ENCODE measurements at regions not wholly inside any gene's neighbourhood (a gene's known extent, or its start where the extent isn't known, plus 50 kb on each side); places are given as distances from the start of the nearest gene placed in this dataset.
"Not testable (repeated sequence)": the region's sequence is repeated elsewhere in the genome, so short reads cannot be mapped to it uniquely, and the experiment has no call there.

DNA sequence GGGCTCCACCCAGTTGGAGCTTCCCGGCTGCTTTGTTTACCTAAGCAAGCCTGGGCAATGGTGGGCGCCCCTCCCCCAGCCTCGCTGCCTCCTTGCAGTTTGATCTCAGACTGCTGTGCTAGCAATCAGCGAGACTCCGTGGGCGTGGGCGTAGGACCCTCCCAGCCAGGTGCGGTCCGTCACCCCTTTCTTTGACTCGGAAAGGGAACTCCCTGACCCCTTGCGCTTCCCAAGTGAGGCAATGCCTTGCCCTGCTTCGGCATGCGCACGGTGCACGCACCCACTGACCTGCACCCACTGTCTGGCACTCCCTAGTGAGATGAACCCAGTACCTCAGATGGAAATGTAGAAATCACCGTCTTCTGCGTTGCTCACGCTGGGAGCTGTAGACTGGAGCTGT lies 254.4 kb upstream of the NMUR2 start:
- DNase-seq (ENCODE audit: low read depth, low spot score); H3K4me3 ChIP-seq (ENCODE audit: low read length): not testable (repeated sequence)

DNA sequence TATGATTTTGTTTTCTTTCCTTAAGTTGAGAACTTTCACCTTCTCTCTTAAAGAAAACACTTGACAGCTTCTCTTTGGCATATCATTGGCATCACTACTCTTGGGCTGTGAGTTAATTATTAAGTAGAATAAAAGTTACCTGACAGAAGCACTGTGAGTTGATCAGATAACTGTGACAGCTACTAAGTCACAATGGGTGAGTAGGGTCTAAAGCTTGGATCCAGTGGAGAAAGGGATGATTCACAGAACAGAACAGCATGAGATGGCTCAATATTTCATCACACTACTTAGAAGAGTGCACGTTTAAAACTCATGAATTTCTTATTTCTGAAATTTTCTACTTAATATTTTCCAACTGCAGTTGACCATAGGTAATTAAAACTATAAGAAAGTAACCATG lies 268.5 kb upstream of the NMUR2 start:
- H3K4me3 ChIP-seq (ENCODE audit: low read length), result no peak overlapping the region
- no peak for DNase-seq (ENCODE audit: low read depth, low spot score)

DNA sequence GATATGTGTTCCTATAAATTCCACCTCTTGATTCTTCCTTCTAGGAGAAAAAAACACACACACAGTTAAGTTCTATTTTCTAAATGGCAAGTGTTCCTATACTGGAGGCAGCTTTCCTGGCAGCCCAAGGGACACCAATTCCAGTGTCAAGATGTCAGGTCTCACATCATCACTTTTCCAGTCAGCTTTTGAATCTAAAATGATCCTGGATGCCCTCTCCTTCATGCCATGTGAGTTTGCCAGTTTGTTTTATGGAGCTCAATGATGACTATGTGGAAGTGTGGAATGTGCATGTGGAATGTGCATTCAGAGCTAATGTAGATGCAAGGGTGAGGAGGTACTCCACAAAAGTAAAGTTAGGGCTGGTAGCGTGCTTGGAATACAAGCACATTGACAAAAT lies 269.3 kb upstream of the NMUR2 start:
- H3K4me3 ChIP-seq (ENCODE audit: low read length), result no peak overlapping the region
- no peak for DNase-seq (ENCODE audit: low read depth, low spot score)

DNA sequence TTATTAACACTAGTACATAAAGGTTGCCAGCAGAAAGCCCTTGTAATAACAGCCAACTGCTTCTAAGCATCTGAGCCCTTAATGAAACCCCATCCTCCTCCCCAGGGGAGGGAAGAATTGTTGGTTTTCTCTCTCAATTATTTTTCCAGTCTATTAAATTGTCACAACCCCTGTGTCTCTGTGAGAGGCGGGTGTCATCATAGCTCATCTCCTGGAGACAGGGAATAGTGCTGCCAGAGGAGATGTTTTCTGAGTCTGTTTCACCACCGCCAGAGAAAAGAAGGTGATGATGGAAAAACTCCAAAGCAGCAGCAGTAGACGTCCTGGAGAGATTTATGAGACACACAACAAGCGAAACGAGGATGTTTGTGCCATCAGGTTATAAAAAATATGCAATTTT lies 271.1 kb upstream of the NMUR2 start:
- H3K4me3 ChIP-seq (ENCODE audit: low read length), result no peak overlapping the region
- DNase-seq (ENCODE audit: low read depth, low spot score), result no peak

DNA sequence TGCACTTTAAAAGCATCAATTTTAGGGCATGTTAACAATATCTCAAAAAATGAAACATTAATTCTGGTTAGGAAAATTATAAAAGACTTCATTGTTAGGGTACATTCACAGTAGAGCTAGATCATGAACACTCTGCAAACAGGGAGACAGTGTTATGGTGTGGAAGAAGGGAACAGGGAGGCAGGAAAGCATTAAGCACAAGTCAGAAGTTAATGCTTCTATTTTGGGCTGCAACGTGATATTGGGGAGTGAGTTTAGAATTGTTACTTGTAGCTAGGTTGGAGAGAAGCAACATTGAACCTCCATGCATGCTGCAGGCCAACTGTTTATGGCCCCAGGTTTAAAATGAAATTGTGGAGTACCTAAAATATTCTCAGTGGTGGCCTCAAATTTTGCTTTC lies 278.1 kb upstream of the NMUR2 start:
- no peak overlapping the region for H3K4me3 ChIP-seq (ENCODE audit: low read length)
- DNase-seq (ENCODE audit: low read depth, low spot score), result no peak

DNA sequence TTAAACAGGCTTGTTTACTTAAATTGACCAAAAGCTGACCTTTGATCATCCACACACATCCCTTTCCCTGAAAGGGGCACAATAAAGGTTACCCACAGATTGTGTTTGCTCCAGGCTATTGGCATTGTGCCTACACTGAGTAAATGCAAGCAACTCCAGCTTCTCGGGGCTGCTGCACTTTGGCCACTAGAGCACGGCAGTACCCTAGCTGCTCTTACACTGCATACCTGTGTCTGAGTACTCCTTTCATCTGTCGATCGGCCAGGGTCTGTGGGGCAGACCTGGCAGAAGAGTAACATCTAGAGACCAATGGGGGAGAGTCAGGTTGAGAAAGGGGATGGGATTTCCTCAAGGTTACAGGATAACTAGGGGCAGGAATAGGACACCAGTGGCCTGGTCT lies 281.9 kb upstream of the NMUR2 start:
- H3K4me3 ChIP-seq (ENCODE audit: low read length), result no peak overlapping the region
- no peak for DNase-seq (ENCODE audit: low read depth, low spot score)

DNA sequence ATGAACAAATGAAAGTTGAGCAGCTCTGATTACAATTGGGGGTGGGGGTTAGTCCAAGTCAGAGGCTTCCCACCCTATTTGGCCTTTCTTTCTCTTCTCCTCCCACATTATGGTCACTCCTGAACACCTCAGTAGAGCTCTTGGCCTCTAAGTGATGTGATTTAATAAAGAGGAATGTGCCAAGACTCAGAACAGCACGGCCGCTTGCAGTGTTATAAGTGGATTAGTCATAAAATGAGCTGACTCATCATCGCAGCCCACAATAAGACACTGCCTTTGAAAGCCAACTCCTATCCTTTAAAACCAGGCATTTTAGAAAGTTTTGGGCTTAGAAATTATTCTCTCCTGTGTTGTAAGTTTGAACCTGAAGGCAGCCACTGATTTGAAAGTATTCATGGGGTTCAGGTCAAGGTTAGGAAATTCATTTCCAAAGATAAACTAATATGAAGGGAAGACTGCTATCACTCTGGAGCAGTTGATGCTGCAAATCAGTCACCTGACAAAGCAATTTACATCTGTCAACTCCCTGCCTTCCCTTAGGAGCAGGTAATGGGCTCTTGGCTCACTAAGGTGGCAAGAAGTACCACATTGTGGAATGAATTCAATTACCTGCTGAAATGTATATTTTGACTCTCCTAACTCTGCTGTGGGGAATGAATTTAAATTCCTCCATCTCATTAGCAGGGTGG lies 283.6 kb upstream of the NMUR2 start:
- DNase-seq (ENCODE audit: low read depth, low spot score), result no peak
- H3K4me3 ChIP-seq (ENCODE audit: low read length), result no peak overlapping the region

DNA sequence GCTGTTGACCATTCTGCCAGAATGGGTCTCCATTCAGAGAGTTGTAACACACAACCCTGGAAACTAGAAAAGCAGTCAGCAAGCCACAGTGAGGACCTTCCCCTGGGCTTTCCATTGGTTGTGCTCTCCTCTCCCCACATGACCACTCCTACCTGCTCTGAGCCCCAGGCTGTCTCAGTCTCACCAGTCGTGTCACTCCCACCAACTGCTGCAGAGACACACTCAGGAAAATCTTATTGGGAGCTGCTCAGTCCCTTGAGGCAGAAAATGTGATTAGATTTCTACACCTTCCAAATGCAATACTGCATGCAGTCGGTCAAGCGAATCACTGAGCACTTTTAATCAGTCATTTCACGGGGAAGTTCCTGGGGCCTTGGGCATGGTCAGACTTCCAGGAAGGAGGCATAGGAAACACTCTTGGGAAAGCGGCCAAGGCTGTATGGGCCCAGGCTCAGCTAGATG lies 284.2 kb upstream of the NMUR2 start:
- H3K4me3 ChIP-seq (ENCODE audit: low read length), result no peak overlapping the region
- no peak for DNase-seq (ENCODE audit: low read depth, low spot score)

DNA sequence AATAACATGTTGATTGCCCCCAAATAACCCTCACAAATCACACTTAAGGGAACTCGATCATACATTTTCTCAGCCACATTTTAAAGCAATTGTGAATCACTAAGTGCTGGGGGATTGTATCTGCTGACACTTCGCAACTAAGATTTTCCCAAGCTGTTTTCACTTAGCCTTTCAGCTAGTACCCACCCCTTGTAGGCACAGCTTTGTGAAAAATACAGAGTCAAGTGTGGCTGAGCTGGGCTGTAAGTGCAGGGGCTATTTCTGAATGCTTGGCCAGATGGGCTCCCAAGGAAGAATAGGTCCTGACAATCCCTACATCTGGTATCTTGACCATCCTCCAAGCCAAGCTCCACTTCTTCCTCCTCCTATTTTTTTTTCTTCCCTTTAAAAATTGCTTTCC lies 289.2 kb upstream of the NMUR2 start:
- H3K4me3 ChIP-seq (ENCODE audit: low read length), result no peak overlapping the region
- no peak for DNase-seq (ENCODE audit: low read depth, low spot score)

DNA sequence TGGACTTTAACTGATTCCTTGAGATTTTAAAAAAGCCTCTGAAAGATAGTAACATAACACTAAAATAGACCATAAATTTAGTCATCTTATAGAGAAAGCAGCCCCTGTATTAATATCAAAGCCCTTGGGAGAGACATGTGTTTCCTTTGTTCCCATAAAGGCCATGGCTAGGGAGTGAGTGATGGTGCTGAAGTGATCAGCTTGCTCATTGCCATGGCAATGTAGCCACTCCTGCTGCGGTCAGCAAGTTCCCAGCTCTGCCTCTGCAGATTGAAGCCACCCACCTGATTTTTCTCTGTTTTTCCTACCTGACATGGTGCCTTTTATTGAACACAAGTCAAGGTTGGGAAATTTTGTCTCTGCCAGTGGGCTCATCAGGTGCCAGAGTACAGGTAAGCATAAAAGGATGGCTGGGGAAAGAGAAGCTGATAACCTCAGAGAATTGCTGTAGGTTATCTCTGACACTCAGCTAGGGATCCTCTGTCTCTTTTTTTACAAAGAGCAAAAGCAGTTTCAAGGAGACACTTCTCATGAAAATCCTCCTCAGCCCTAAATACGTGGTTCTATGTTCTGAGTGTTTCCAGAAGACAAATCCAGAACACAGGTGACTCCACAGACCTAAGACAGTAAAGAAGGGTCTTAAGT lies 296.3 kb upstream of the NMUR2 start:
- no peak overlapping the region for H3K4me3 ChIP-seq (ENCODE audit: low read length)
- no peak for DNase-seq (ENCODE audit: low read depth, low spot score)

DNA sequence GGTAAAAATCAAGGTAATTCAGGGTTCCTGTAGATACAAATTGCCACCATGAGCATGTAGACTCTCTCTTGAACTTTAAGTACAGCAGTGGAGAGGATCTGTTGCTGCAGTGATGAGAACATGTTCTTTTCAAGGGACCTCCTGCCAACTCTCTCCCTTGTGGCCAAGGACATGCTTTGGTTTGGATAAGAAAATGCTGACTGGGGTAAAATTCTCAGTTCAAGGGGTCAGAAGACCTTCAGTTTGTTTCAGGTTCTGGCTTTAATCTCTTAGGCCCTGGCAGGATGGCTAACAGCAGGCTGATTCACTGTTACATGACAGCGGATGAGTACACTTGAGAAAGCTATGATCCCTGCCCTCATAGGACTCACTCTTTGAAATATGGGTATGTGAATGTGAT lies 299.2 kb upstream of the NMUR2 start:
- DNase-seq (ENCODE audit: low read depth, low spot score), result no peak
- no peak overlapping the region for H3K4me3 ChIP-seq (ENCODE audit: low read length)

DNA sequence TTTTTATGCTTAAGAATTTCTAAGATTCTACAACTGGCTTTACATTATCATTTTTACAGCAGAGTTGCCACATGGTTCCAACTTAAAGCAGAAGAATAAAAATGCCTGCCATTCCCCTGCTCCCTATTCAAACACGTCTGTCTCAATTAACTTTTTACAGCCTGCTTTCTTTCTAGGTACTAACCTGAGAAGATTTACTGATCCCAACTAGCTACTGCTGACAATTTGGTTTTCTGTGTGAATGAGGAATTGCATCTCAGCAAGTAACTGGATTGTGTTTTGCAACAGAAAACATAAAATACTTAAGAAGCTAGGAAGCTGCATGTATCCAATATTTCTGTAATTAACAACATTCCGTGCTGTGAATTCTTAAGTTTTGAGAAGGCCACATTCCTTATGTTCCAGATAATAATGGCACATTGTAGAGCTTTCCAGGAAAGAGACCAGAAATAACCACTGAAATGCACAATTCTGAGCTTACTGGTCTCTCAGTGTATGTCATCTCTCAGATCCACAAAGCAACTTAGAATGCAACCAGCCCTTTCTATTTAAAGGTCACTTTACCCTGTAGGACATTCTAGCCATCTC lies 306.8 kb upstream of the NMUR2 start:
- no peak for DNase-seq (ENCODE audit: low read depth, low spot score)
- H3K4me3 ChIP-seq (ENCODE audit: low read length), result no peak overlapping the region

DNA sequence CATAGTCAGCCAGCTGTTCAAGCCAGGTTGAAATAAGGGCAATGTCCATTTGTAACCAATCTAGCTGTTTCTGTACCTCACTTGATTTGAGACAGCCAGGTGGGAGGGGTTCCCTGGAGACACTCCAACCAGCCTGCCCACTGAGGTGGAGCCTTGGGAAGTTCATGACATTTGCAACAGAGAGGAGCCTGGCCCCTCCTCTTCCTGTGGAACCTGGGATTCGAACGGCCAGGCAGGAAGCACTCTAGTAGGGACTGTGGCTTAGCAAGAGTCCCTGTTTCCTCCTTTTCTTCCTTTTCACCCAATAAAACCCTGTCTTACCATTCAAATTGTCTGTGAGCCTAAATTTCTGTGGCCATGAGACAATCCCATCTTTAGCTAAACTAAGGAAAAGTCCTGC lies 312.3 kb upstream of the NMUR2 start:
- no peak overlapping the region for H3K4me3 ChIP-seq (ENCODE audit: low read length)
- DNase-seq (ENCODE audit: low read depth, low spot score), result no peak

DNA sequence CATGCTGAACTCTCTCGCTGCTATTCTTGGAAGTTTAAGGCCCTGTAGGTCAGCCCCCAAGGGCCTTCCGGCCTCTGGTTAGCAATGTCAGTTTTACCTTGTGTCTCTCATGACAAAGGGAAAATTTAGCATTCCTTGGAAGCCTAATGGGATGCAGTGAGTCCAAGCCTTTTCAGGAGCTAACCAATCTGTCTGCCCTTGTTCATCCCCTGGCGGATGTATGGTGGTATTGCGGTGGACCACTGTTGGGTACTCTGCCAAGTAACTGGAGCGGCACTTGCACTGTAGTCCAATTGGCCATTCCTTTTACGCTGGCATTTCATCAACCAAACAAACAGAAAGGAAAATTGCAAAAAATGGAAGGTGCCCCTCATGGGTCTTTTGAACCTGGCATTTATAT lies 318.4 kb upstream of the NMUR2 start:
- no peak for DNase-seq (ENCODE audit: low read depth, low spot score)

DNA sequence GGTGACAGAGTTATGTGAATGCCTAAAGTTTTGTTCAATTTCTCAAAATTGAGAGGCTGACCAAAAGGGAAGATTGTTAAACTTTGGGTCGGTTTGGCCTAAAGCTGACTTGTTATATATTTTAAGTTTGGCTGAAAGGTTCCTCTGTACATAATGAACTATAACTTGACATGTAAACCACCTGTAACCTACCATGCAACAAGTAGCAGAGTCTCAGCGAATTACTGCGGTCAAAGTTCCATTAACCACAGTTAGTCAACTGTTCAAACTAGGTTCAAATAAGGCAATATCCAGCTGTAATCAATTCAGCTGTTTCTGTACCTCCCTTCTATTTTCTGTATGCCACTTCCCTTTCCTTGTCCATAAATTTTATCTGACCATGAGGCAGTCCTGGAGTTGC lies 325.1 kb upstream of the NMUR2 start:
- DNase-seq (ENCODE audit: low read depth, low spot score), result no peak
- H3K4me3 ChIP-seq (ENCODE audit: low read length), result no peak overlapping the region

More for the DNA sequence above, 318.4 kb upstream of the NMUR2 start:
- no peak overlapping the region for H3K4me3 ChIP-seq (ENCODE audit: low read length)

DNA sequence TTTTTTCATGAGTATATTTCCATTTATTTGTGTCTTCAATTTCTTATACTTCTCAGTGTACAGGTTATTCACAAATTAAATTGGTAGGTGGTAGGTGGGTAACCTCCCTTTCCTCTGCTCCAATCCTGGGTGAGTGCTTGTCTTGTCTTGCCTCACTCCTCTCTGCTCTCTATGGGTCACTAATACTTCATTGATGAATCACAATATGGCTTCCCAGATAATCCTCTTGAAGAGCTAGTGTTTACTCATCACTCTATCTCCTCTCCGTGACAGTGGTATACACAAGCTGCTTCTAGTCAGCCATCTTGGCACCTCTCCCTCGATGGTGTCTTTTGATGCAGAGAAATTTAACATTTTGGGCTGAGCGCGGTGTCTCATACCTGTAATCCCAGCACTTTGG lies 331.8 kb upstream of the NMUR2 start:
- DNase-seq (ENCODE audit: low read depth, low spot score), result no peak
- H3K4me3 ChIP-seq (ENCODE audit: low read length), result no peak overlapping the region

DNA sequence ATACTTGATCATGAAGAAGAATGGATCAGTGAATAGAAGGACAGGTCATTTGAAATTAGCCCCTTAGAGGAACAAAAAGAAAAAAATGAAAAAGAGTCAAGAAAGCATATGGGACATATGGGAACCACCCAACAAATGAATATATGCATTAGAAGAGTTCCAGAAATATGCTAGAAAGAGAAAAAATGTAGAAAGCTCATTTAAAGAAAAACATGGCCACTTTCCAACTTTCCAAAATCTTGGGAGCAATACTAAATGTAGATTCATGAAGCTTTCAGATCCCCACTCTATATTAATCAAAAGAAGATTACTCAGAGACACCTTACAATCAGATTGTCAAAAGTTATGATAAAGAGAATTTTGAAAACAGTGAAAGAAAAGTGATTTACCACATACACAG lies 334.8 kb upstream of the NMUR2 start:
- no peak overlapping the region for H3K4me3 ChIP-seq (ENCODE audit: low read length)
- DNase-seq (ENCODE audit: low read depth, low spot score), result no peak

DNA sequence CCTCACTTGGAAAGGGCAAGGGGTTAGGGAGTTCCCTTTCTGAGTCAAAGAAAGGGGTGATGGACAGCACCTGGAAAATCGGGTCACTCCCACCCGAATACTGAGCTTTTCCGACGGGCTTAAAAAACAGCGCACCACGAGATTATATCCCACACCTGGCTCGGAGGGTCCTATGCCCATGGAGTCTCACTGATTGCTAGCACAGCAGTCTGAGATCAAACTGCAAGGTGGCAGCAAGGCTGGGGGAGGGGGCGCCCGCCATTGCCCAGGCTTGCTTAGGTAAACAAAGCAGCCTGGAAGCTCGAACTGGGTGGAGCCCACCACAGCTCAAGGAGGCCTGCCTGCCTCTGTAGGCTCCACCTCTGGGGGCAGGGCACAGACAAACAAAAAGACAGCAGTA lies 336.0 kb upstream of the NMUR2 start:
- DNase-seq (ENCODE audit: low read depth, low spot score); H3K4me3 ChIP-seq (ENCODE audit: low read length): not testable (repeated sequence)

DNA sequence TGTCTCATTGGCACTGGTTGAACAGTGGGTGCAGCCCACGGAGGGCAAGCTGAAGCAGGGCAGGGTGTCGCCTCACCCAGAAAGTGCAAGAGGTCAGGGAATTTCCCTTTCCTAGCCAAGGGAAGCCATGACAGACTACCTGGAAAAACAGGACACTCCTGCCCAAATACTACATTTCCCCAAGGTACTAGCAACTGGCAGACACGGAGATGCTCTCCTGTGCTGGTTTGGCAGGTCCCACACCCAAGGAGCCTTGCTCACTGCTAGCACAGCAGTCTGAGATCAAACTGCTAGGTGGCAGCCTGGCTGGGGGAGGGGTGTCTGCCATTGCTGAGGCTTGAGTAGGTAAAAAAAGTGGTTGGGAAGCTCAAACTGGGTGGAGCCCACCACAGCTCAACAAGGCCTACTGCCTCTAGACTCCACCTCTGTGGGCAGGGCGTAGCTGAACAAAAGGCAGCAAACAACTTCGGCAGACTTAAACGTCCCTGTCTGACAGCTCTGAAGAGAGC lies 382.7 kb upstream of the NMUR2 start:
- DNase-seq (ENCODE audit: low read depth, low spot score); H3K4me3 ChIP-seq (ENCODE audit: low read length): not testable (repeated sequence)

DNA sequence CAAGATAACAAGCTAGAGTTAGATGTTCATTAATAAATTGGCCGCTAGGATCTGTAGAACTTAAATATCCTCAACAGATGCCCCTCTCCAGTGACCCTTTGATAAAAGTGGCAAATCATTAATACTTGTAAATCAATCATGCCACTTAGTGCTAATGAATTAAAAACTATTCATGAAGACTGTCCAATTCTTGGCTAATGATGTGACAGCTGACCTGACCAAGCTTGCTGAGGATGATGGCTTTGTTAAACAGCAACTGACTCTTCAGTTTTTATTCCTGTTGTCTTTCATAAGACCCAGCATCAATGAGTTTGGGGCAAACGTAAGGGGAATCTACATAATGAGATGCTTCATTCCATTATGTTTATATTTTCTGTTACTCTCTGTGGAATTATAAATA lies 396.8 kb upstream of the NMUR2 start:
- no peak for DNase-seq (ENCODE audit: low read depth, low spot score)
- no peak overlapping the region for H3K4me3 ChIP-seq (ENCODE audit: low read length)

DNA sequence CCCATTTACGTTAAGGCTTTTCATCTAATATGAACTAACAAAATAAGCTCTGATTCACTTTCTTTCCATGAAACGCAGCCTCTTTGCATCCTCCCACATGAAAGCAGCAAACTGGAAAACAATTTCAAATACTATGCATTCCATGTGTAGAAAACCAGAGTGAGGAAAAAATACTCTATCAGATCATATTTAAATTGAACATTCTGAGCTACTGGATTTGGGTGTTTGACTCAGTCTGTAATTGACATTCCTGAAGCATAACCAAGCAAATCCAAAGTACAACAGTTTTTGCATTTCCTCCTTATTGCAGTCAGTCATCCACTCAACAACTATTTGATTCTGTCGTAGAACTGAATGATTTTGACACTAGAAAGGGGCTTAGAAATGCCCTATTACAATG lies 399.1 kb upstream of the NMUR2 start:
- H3K4me3 ChIP-seq (ENCODE audit: low read length), result no peak overlapping the region
- DNase-seq (ENCODE audit: low read depth, low spot score), result no peak

All from Jurkat, Clone E6-1 (cell line).